ENCODE measurements at regions not wholly inside any gene's neighbourhood (a gene's known extent, or its start where the extent isn't known, plus 50 kb on each side); places are given as distances from the start of the nearest gene placed in this dataset.

GRCh38 chrX:8304668-8305067, 133.6 kb upstream of the VCX2 start:
- Histone ChIP-seq H3K36me3 (ENCODE audit: low read depth) (no peaks in the 10 kb centered on the region), H3K9me3 (no peaks in the 10 kb centered on the region), H3K4me3 (no peak overlapping the region), H3K4me1 (ENCODE audit: low read depth) (no peaks in the 10 kb centered on the region)
- no peak for TF ChIP-seq CTCF (IDR thresholded peaks at IDR 0.05)
- ATAC-seq (no peak), DNase-seq (no peak)
- intact Hi-C loops (cut with DNase I, micrococcal nuclease), result no loop called here

GRCh38 chrX:8305350-8305749, 134.3 kb upstream of the VCX2 start:
- DNase-seq (no peak), ATAC-seq (no peak)
- H3K36me3 ChIP-seq (ENCODE audit: low read depth), result no peaks in the 10 kb centered on the region
- no peak for TF ChIP-seq CTCF (IDR thresholded peaks at IDR 0.05)
- no peaks in the 10 kb centered on the region for H3K9me3 ChIP-seq
- no peaks in the 10 kb centered on the region for H3K4me1 ChIP-seq (ENCODE audit: low read depth)
- intact Hi-C loops (cut with DNase I, micrococcal nuclease), result no loop called here
- no peak overlapping the region for H3K4me3 ChIP-seq

- no peaks in the 10 kb centered on the region for H3K36me3 ChIP-seq (ENCODE audit: low read depth)
- no peak for TF ChIP-seq CTCF (IDR thresholded peaks at IDR 0.05)
- H3K9me3 ChIP-seq, result no peaks in the 10 kb centered on the region
- DNase-seq (no peak), ATAC-seq (no peak)
- no peaks in the 10 kb centered on the region for H3K4me1 ChIP-seq (ENCODE audit: low read depth)
- H3K4me3 ChIP-seq, result no peak overlapping the region
- intact Hi-C loops (cut with DNase I, micrococcal nuclease), result no loop called here
These were observed 135.3 kb upstream of the VCX2 start for GRCh38 chrX:8306291-8306925.

- intact Hi-C loops (cut with DNase I, micrococcal nuclease), result no loop called here
- TF ChIP-seq CTCF (IDR thresholded peaks at IDR 0.05), result no peak
- H3K4me3 ChIP-seq, result no peak overlapping the region
- no peak for DNase-seq
- H3K9me3 ChIP-seq, result no peaks in the 10 kb centered on the region
- no peak for ATAC-seq
- no peaks in the 10 kb centered on the region for H3K36me3 ChIP-seq (ENCODE audit: low read depth)
- no peaks in the 10 kb centered on the region for H3K4me1 ChIP-seq (ENCODE audit: low read depth)
These were observed 139.3 kb upstream of the VCX2 start for GRCh38 chrX:8310409-8310808.

GRCh38 chrX:8313844-8314243, 142.8 kb upstream of the VCX2 start:
- H3K9me3 ChIP-seq, result no peaks in the 10 kb centered on the region
- TF ChIP-seq CTCF (IDR thresholded peaks at IDR 0.05), result no peak
- intact Hi-C loops (cut with DNase I, micrococcal nuclease), result no loop called here
- ATAC-seq (no peak), DNase-seq (no peak)
- no peak overlapping the region for H3K4me3 ChIP-seq
- no peaks in the 10 kb centered on the region for H3K36me3 ChIP-seq (ENCODE audit: low read depth)
- no peaks in the 10 kb centered on the region for H3K4me1 ChIP-seq (ENCODE audit: low read depth)

- intact Hi-C loops (cut with DNase I, micrococcal nuclease), result no loop called here
- TF ChIP-seq CTCF (IDR thresholded peaks at IDR 0.05), result no peak
- ATAC-seq (no peak), DNase-seq (no peak)
- H3K4me1 ChIP-seq (ENCODE audit: low read depth), result no peaks in the 10 kb centered on the region
- H3K4me3 ChIP-seq, result no peak overlapping the region
- no peaks in the 10 kb centered on the region for H3K9me3 ChIP-seq
- H3K36me3 ChIP-seq (ENCODE audit: low read depth), result no peaks in the 10 kb centered on the region
These were observed 143.8 kb upstream of the VCX2 start for GRCh38 chrX:8314881-8315280.
